GM18507 (cell line): ENCODE measurements at regions not wholly inside any gene's neighbourhood (a gene's known extent, or its start where the extent isn't known, plus 50 kb on each side); places are given as distances from the start of the nearest gene placed in this dataset.

Experiments used
- DNase-seq: peaks from one replicate; pipeline ENCODE4 v3.0.0; 2011; ENCODE audit warnings: low read depth; ENCODE audit not compliant: insufficient read length; ENCODE audit errors: extremely low spot score
- FAIRE-seq: peaks from 2 replicates; lab custom pipeline; 2011; peaks lifted over from hg19 to GRCh38; lab: Jason Lieb, UNC

DNA sequence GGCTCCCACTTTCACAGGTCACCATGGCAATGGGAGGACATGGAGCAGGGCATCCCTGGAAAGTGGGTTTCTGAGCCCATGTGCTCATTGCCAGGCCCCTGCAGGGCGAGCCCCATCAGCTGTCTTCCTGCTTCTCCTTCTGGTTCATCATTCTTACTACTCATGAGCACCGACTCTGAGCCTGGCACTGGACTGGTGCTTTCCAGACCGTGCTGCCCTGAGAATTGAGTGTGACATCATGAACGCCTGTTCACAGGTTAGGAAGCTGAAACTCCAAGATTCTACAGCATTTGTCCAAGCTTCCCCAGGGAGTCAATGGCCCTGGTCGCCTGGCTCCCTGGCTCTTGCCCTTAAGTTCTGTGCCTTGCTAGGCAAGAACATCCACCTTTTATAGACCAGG, 210.4 kb upstream of the ZNF536 start:
- no peak for FAIRE-seq
- no peak for DNase-seq

DNA sequence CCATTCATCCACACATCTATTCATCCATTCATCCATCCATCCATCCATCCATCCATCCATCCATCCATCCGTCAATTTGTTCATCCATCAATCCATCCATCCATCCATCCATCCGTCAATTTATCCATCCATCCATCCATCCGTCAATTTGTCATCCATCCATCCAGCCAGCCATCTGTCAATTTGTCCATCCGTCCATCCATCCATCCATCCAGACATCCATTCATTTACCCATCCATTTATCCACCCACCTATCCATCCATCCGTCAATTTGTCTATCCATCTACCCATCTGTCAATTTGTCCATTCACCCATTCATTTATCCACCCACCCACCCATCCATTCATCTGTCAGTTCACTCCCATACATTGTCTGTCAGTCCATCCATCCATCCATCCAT, 209.5 kb upstream of the ZNF536 start:
- no peak for DNase-seq
- no peak for FAIRE-seq

DNA sequence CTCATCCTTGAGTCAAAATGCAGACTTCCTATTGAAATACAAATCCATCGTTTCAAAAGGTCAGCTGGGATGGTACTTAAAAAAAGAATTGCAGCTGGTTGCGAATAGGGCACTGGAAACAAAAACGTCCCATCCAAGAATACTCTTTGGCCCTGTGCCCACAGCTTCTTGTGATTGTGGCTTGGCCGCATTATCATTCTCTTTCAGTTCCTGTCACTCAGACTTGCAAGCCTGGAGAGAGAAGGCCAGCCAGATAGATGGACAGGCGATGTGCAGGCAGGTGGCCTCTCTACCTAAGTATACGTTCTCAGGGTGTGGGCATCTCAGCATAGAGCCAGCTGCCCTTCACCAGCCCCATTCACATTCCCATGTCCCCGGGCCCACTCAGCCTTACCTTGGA, 208.5 kb upstream of the ZNF536 start:
- no peak for FAIRE-seq
- no peak for DNase-seq

DNA sequence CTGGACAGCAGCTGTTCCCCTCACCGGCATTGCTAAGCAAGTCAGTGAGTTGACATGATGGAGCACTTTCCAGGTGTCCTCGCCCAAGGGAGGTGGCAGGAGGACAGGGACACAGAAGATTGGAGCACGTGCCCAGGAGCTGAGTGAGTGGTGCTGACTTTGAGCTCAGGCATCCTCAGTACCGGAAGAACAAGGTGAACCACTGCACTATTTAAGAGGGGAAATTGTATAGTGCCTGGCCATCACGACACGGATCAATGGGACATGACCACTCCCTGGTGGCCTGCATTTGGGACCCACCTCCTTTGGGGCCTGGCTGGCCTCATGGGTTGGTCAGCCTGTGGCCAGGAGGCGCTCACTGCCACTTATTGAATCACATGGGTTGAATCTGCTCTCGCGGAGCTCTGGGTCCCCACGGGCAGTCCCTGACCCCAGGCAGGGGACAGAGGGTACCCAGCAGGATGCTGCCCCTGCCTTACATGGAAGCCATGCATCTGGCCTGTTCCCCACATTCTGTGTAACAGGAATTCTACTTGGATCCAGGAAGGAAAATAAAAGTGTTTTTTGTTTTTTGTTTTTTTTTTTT, 206.9 kb upstream of the ZNF536 start:
- DNase-seq (no peak), FAIRE-seq (no peak)

DNA sequence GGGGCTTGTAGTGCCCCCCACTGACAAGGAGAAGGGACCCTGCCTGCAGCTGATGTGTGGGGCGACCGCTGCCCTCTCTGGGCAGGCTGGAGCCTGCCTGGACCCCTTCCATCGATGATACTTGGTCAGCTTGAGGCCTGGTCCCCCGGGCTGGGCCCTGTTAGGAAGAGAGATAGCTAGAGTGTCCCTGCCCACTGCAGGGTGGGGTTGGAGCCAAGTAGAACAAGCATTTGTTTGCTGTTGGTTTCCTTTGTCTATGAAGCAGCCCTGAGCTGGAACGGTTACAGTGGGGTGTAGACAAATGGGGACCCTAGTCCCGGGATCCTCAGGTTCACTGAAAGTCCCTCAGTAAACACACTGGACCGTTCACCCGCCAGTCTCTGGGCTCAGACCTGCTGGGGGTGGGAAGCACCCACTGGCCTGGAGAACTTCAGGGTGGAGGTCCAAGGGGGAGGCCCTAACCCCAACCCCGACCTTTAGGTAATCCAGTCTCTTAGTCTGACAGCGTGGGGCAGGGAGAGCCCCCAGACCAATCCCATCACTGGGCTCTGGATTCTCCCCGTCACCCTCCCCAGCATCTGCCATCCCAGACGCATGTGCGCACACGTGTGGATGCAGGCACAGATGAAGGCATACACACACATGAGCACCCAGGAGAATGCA, 204.8 kb upstream of the ZNF536 start:
- no peak for FAIRE-seq

DNA sequence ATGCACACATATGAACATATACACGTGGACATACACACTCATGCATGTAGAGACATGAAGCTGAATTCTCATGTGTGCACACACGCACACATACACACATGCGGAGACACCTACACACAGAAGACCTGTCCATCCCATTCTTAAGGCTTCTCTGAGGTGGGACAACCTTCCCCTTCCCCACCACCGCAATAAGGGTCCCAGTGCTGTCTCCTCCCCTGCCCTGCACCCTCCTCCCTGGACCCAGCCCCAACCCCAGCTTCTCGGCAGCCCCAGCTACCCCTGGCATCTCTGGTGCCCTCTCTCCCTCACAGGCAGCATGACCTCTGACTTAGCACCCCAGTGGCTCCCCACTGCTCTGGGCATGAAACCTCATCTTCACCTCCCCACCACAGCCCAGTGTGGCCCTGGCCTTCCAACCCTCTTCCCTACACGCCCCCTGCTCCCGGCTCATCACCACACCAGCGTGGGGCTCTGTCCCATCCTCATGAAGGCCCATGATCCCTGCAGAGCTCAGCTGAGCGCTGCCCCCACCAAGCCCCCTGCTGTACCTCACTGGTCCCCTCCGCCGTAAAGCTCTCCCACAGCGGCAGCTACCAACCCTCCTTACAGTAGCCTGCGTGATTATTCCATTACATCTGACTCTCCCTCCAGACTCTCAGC, 204.1 kb upstream of the ZNF536 start:
- FAIRE-seq = no peak

More for the DNA sequence above, 204.8 kb upstream of the ZNF536 start:
- DNase-seq = no peak

DNA sequence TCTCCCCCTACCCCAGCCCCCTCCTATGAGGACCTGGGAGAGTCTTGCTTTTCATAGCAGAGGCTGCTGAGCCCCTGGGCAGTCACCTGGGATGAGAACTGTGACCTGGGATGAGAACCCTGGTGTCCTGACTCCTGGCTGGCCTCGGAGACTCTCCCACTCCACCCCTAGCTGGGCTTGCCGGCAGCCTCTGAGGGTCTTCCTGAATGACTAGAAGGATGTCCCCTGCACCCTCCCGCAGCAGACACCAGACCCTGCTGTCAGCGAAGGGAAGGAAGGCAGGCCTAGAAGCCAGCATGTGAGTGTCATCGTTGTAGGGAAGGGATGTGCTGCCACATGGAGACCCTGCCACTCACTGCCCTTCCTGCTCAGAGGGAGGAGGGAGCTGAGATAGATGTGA, 203.4 kb upstream of the ZNF536 start:
- FAIRE-seq = no peak
- no peak for DNase-seq

More for the DNA sequence above, 204.1 kb upstream of the ZNF536 start:
- no peak for DNase-seq

DNA sequence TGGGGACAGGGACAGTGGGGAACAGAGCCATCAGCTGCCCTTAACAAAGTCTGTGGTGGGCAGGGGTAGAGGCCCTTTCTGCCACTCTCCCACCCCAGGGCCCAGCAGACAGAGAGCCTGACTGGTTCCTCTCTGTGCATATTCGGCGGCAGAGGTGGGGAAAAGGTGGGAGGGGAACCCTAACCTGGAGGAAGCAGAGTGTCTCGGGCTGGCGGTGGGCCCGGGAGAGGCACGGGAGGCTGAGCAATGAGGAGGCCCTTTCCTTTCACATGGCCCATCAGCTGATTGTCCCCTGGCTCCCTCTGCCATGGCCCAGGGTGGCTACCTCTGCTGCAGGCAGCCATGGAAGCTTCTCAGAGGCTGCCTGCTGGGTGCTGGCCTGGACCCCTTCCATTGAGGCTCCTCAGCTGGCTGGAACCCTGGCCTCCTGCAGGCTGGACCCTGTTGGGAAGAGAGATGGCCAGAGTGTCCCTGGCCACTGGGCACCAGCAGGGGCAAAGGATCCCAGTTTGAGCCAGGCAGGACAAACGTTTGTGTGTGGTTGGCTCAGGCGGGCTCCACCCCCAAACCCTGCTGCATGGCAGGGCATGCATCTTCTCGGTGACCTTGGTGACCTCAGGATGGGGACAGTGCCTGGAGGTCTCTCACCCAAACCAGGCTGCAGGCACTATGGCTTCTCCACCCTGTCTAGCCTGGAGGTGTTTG, 202.8 kb upstream of the ZNF536 start:
- DNase-seq (no peak), FAIRE-seq (no peak)

DNA sequence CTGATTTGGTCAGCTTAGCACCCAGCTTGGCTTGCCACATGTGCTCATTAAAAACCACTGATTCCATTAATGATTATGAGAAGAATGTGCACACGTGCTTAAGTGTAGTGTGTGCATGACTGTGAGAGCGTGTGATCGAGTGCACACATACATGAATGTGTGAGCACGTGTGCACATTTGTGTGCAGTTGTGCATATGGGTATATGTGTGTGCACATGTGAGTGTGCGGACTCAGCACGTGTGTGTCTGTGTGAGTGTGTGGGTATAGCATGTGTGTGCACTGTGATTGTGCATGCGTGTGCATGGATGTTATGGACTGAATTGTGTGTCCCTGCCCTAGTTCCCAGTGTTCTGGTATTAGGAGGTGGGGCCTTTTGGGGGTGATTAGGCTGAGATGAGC, 202.1 kb upstream of the ZNF536 start:
- no peak for FAIRE-seq

DNA sequence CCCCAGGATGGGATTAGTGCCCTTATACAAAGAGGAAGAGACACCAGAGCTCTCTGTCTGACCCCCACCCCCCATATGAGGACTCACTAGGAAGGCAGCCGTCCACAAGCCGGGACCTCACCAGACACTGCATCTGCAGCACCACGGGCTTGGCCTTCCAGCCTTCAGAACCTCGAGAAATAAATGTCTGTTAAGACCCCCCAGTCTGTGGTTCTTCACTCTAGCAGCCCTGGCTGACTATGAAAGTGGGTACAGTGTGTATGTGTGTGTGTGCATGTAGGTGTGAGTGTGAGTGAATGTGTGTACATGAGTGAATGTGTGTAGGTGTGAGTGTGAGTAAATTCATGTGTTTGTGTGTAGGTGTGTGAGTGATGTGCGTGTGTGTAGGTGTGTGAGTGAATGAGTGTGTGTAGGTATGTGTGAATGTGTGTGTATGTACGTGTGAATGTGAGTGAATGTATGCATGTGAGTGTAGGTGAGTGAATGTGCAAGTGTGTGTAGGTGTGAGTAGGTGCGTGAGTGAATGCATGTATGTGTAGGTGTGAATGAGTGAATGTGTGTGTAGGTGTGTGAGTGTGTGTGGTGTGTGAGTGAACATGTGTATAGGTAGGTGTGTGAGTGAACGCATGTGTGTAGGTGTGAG, 201.6 kb upstream of the ZNF536 start:
- FAIRE-seq (no peak), DNase-seq (no peak)

More for the DNA sequence above, 202.1 kb upstream of the ZNF536 start:
- DNase-seq = no peak

DNA sequence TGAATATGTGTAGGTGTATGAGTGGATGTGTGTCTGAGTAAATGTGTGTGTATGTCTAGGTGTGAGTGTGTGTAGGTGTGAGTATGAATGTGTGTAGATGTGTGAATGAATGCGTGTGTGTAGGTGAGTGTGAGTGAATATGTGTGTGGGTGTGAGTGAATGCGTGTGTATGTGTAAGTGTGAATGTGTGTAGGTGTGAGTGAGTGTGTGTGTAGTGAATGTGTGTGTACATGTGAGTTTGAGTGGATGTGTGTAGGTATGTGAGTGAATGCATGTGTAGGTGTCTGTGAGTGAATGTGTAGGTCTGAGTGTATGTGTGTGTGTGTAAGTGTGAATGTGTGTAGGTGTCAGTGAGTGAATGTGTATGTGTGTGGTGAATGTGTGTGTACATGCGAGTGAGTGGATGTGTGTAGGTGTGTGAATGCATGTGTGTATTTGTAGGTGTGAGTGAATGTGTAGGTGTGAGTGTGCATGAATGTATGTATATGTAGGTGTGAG, 201.0 kb upstream of the ZNF536 start:
- FAIRE-seq (no peak), DNase-seq (no peak)

DNA sequence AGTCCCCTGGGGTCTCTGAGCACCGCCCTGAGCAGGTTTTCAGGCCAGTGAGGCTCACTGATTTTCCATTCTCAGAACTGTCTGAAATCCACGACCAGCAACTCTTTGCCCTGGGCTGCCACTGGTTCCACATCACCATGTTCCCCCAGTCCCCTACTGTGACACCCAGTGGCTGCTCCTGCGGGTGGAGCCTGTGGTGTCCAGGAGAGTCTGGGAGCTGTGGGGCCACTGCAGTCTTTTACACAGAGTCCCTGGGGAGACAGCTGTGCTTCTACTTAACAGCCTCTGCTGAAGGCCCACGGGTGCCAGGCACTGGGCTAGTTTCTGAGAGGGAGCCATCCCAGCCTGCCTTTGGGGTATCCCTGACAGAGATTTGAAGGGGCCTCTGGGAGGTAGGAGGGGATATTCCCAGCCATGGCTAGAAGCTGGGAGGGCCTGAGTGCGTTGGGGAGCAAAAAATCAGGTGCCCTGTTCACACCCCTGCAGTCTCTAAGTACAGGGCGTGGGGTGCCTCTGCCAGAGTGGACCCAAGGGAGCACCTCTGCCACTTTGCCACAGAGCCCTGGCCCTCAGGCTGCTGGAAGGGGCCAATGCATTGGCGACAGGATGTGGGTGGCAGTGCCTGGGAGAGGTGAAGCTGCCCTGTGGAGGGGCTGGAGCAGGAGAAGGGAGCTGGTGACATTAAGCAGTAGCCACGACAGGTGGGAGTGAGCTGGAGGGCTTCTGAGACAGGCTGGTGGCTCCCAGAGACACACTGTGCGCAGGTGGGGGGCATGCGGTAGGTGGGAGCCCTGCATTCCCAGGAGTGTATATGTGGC, 200.2 kb upstream of the ZNF536 start:
- no peak for FAIRE-seq
- no peak for DNase-seq

DNA sequence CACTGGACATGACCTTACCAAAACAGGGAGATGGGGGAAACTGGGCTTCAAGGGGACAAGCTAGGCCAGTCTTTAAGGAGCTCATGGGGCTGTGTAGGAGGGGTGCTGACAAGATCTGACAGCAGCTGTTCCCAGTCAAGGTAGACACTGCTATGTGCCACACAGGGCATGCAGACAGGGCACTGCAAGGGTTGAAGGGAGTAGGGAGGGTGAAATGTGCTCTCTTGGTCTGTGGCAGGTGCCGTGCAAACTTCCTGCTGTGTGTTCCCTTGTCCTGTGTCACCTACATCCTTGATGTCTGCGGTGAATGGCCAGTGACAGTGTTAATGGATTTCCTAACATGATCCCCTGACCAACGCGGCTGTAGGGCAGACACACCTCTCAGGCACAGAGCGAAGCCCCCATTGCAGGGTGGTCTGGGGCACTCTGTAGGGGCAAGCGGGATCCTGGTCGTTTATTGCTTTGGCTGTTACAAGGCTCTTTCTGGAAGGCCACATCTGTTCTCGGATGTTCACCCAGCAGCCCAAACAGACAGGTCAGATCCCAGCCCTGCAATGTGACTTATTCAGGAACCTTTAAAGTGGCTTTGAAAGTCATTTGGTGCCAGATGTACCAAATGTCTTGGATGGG, 199.5 kb upstream of the ZNF536 start:
- FAIRE-seq = no peak
- no peak for DNase-seq

DNA sequence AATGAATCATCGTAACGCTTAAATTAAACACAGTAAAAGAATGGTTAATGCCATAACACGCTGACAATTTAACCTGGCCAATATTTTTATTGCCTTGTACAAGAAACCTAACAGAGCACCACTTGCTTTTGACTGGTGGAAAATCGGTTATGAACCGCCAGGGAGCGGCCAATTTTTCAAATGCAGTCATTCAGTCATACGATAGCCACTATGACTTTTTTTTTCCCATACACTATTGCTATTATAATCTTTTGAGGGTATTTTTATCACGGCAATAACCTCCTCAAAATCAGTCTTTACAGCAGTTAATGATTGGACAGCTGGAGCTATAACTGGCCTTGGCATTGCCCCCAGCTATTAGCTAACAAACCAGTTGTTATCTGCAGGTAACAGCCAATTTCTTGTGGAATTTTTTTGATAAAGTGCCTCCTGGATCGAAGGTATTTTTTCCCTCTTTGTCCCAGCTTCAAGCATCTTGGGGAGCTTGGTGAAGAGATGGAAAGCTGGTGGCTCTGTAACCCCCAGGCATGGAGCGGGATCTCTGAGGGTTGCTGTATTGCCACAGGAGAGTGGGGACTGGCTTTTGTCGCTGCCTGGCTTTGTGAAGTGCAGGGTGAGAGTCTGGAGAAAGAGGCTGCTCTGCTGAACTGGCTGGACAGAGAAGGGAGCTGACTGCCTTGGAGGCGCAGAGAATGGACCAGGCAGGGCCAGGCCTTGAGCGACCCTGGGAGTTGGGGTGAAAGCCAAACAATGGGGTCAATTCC, 198.4 kb upstream of the ZNF536 start:
- no peak for FAIRE-seq
- no peak for DNase-seq

DNA sequence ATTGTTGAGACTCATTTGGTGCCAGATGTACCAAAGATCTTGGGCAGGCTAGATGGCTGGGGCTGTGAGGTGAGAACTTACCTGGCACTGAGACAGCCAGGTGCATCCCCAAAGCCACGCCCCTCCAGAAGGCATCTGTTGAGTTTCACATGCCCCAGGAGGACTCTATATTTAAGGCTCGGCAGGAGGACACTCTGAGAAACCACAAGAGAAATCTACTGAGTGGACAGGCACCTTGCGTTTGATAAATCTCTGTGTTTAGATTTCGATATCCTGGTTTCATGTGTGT, 197.9 kb upstream of the ZNF536 start:
- FAIRE-seq (no peak), DNase-seq (no peak)

DNA sequence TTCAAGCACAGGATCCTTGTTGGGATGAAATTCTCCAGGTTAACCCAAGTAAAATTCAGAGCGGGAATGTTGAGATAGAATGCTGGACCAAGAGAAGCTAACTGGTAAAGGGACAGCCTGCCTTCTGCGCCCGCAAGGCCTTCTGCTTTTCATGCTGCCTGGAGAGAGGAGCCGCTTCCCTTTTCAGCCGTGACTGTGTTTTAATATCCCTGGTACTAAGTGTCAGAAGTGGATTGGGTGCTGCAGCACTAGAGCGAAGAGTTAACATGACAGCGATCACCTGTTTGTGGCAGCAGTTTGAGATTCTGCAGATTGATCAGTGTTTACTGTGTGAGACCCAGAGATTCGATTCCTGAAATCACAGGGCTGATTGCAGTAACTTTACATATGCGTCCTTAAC, 197.4 kb upstream of the ZNF536 start:
- no peak for FAIRE-seq

DNA sequence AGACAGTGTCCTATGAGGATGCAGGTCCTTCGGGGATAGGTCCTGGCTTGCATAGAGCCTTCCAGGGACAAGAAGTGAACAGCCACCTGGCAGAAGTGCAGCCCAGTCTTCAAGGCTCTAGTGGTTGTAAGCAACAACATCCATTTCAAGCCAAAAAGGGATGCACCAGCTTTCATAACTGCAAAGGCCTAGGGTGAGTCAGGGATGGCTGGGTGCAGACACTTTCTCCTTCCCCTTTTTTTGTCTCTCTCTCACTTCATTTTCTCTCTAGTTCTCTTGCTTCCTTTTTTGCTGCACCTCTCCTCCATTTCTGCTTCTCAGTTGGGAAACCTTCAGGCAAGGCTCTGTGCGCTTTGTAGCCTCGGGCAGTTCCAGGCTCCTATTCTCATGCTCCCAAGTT, 196.2 kb upstream of the ZNF536 start:
- no peak for FAIRE-seq
- DNase-seq = no peak

More for the DNA sequence above, 197.4 kb upstream of the ZNF536 start:
- no peak for DNase-seq

DNA sequence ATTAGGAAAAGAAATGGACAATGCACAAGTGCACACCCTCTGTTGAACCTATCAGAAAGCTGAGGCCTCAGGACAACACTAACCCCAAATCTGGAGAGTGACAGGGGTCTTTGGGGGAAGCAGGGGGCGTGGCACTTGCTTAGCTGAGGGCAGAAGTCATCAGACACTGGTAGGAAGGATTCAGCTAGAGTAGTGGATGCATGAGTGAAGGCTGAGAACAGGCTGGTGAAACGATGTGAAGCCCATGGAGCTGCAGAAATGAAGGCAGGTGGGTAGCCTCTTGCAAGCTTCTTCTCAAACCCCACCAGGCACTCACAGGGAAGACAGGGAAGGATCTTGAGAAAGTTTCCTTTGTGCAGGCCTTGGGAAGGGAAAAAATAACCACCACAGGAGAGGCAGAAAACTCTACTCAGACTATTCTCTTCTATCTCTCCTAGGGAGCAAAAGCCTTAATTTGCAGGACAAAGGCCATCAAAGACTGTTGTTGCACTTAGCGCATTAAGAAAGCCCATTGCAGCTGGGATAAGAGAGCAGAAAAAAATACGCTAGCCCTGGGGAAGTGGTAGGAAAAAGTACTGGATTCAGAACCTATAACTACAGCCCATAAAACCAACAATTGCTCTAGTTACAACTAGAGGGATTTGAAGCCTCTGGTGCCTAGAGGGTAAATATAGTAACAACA, 193.3 kb upstream of the ZNF536 start:
- no peak for FAIRE-seq

More for the DNA sequence above, 193.3 kb upstream of the ZNF536 start:
- DNase-seq = no peak
